Renal cortex interstitium (tissue), 11 donors: ENCODE measurements at regions not wholly inside any gene's neighbourhood (a gene's known extent, or its start where the extent isn't known, plus 50 kb on each side); places are given as distances from the start of the nearest gene placed in this dataset.
A peak's percentile ranks its signal among the peaks of the same experiment; 100 is the strongest.

Source experiments
- DNase-seq, 11 donors: peaks; one replicate each; pipeline ENCODE4 v3.0.0-alpha.2; 2013; ENCODE audit warnings: low read depth in 9 of 11, low spot score in 4 of 11; ENCODE audit errors: extremely low read depth in 1 of 11

GRCh38 chr12:64931321-64931720, 106.9 kb downstream of the TBC1D30 start:
- DNase-seq = no peak

- DNase-seq = no peak
These were observed 107.5 kb downstream of the TBC1D30 start for GRCh38 chr12:64931981-64932380.

- no peak for DNase-seq
These were observed 109.3 kb downstream of the TBC1D30 start for GRCh38 chr12:64933791-64934190.

GRCh38 chr12:64937452-64937851, 113.0 kb downstream of the TBC1D30 start:
- no peak for DNase-seq

- no peak for DNase-seq
These were observed 113.7 kb downstream of the TBC1D30 start for GRCh38 chr12:64938179-64938578.

- no peak for DNase-seq
These were observed 119.2 kb downstream of the TBC1D30 start for GRCh38 chr12:64943686-64944085.

- DNase-seq = no peak
These were observed 120.5 kb downstream of the TBC1D30 start for GRCh38 chr12:64944966-64945365.

GRCh38 chr12:64946132-64946829, 121.8 kb downstream of the TBC1D30 start:
- peak in 5 of 11 donors; percentile 2 to 13 (median 6) for DNase-seq

- DNase-seq = no peak
These were observed 126.4 kb downstream of the TBC1D30 start for GRCh38 chr12:64950711-64951298.

GRCh38 chr12:64951944-64952343, 127.5 kb downstream of the TBC1D30 start:
- no peak for DNase-seq

- DNase-seq = no peak
These were observed 131.3 kb downstream of the TBC1D30 start for GRCh38 chr12:64955746-64956145.

- DNase-seq = no peak
These were observed 141.5 kb downstream of the TBC1D30 start for GRCh38 chr12:64965920-64966319.

- no peak for DNase-seq
These were observed 144.8 kb downstream of the TBC1D30 start for GRCh38 chr12:64968989-64969819.

GRCh38 chr12:64976131-64976530, 145.0 kb downstream of the WIF1 start:
- no peak for DNase-seq

- DNase-seq = no peak
These were observed 137.3 kb downstream of the WIF1 start for GRCh38 chr12:64983771-64984278.

GRCh38 chr12:64991121-64991611, 129.9 kb downstream of the WIF1 start:
- no peak for DNase-seq

GRCh38 chr12:64992116-64992515, 129.0 kb downstream of the WIF1 start:
- no peak for DNase-seq

- no peak for DNase-seq
These were observed 128.5 kb downstream of the WIF1 start for GRCh38 chr12:64992641-64993040.

GRCh38 chr12:64993461-64993860, 127.6 kb downstream of the WIF1 start:
- no peak for DNase-seq

- no peak for DNase-seq
These were observed 125.3 kb downstream of the WIF1 start for GRCh38 chr12:64995816-64996215.
